AG10803 (cell line): ENCODE measurements at regions not wholly inside any gene's neighbourhood (a gene's known extent, or its start where the extent isn't known, plus 50 kb on each side); places are given as distances from the start of the nearest gene placed in this dataset.
A peak's percentile ranks its signal among the peaks of the same experiment; 100 is the strongest.

ENCODE experiments used
- DNase-seq: peaks from one replicate; pipeline ENCODE4 v3.0.0; 2010; ENCODE audit warnings: low read depth
- H3K4me3 ChIP-seq: 2 replicates; pipeline ENCODE4 v1.5.1; 2011; ENCODE audit warnings: mild to moderate bottlenecking, low read length, control low read depth
- TF ChIP-seq, protein P1 (sequence below): conservative IDR thresholded peaks from 2 replicates; pipeline ENCODE4 v1.5.1; 2011; ENCODE audit warnings: mild to moderate bottlenecking, low read length, control low read depth, inconsistent platforms

DNA sequence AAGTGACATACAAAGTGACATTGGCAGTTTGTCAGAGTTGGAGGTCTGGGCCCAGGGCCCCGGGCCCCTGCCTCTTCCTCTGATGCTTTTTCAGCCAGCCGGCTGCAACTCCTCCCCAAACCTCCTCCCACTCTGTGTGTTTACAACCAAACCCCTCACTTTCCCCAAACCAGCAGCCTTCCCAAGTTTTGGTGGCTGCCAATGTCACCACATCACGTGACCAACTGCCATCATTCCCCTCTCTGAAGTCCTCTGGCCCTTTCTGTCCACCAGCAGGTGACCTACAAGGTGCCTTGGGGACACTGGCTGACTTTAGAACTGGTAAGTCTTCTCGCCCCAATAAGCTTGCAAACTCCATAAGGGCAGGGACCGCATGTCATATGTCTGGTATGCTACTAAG is 357.7 kb downstream of the BCOR start:
- TF ChIP-seq, protein P1, sequence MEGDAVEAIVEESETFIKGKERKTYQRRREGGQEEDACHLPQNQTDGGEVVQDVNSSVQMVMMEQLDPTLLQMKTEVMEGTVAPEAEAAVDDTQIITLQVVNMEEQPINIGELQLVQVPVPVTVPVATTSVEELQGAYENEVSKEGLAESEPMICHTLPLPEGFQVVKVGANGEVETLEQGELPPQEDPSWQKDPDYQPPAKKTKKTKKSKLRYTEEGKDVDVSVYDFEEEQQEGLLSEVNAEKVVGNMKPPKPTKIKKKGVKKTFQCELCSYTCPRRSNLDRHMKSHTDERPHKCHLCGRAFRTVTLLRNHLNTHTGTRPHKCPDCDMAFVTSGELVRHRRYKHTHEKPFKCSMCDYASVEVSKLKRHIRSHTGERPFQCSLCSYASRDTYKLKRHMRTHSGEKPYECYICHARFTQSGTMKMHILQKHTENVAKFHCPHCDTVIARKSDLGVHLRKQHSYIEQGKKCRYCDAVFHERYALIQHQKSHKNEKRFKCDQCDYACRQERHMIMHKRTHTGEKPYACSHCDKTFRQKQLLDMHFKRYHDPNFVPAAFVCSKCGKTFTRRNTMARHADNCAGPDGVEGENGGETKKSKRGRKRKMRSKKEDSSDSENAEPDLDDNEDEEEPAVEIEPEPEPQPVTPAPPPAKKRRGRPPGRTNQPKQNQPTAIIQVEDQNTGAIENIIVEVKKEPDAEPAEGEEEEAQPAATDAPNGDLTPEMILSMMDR = no peak
- no peak overlapping the region for H3K4me3 ChIP-seq
- DNase-seq = no peak

DNA sequence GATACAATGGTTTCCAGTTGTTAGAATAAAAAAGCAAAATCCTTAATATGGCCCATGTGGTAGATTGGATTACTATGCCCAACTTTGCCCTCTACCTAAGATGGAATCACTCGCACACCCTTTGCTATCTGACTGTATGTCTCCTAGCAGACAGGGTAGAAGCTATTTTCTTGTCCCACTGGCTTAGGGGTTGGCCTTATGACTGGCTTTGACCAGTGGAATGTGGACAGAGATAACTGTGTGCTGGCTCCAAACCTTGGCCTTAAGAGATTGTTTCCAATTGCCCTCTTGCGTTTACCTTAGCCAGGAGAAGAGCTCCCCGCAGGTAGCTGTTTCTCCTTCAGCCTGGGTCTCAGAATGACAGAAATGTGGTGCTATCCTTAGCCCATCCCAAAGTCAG is 355.9 kb downstream of the BCOR start:
- TF ChIP-seq, protein P1 = no peak

DNA sequence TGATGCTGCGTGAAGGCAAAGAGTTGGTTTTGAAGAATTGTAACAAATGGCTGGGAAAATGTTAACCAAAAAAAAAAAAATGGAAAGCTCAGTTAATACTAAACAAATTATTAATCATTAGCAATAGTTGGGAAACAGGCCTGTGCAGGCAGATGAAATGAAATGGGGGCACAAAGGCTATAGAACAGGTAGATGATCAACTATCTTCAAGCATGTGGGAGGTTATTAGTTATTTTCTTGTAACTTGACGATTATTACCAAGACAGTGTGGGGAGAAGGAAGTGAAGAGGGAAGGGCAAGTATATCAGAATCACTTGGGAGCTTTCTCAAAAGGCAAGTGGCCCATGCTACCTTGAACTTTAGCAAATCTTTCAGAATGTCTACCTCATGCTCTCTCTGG is 351.9 kb downstream of the BCOR start:
- TF ChIP-seq, protein P1 = no peak
- H3K4me3 ChIP-seq = no peak overlapping the region
- DNase-seq = no peak

More for the DNA sequence above, 355.9 kb downstream of the BCOR start:
- no peak overlapping the region for H3K4me3 ChIP-seq
- no peak for DNase-seq

DNA sequence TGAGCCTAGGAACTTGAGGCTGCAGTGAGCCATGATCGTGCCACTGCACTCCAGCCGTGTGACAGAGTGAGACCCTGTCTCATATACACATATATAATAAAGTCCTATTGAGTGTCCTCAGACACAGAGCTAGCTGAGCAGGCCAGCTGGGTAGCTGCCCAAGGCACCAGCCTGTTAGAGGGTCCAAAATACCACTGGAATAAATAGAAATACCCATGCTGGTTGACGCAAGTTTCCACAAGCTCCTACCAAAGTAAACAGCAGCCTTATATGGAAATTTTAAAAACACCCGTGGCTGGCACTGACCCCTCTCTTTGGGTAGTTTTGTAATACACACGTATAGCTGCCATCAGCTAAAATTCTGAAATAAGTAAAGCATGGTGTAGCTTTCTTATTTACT is 348.6 kb downstream of the BCOR start:
- TF ChIP-seq, protein P1 = no peak
- H3K4me3 ChIP-seq = no peak overlapping the region
- DNase-seq = no peak

DNA sequence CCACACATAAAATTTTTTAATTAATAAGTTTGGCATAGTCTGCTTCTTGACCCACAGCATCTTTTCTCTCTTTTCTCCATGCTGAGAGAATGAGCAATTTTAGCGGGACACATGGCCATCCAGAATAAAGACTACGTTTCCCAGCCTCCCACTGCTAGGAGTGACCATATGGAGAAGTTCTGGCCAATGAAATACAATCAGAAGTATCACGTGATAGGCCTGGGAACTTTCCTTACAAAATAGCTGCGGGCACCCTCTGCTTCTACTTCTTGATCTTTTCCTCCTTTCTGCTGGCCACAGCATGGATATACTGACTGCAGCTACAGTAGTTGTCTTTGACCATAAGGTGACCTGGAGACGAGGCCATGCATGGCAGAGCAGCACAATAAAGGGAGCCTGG is 348.0 kb downstream of the BCOR start:
- TF ChIP-seq, protein P1 = no peak
- DNase-seq = no peak
- no peak overlapping the region for H3K4me3 ChIP-seq

DNA sequence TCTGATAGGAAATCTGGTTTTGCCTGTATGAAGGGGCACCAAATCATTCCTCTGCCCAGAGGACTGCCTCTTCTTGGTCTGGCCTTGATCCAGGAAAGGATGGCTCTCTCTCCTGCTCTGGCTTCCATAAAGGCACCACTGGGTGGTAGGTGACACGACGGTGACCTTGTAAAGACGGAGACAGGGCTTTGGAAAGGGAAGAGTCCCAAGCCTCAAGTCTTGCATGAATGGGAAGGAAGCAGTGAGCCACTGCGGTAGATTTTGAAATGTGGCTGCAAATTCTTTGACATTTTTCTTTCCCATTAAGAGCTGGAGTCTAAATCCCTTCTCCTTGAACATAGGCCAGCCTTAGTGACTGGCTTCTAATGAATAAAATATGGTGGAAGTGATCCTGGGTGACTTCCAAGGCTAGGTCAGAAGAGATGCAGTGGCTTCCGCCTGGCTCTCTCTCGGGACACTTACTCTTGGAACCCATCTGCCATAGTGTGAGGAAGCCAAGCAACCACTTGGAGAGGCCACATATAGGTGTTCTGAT is 347.4 kb downstream of the BCOR start:
- no peak overlapping the region for H3K4me3 ChIP-seq
- peak; percentile 82 for DNase-seq
- TF ChIP-seq, protein P1 = no peak

DNA sequence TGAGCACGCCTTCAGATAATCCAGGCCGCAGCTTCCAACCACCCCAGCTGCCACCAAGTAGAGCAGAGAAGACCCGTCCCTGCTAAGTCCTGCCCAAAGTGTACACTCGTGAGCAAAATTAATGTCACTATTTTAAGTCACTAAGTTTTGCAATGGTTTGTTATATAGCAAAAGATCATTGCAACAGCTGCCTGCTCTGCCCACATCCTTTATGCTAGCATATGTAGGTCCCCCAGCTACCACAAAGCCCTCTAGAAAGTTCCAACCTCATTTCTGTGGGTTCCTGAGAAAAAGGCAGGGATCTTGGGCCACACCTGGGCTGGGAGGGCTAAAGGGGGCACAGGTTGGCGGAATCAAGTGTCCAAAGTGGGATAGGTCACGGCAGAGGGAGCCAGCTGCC is 346.9 kb downstream of the BCOR start:
- no peak for DNase-seq
- H3K4me3 ChIP-seq = no peak overlapping the region
- TF ChIP-seq, protein P1 = no peak
